ENCODE measurements at regions not wholly inside any gene's neighbourhood (a gene's known extent, or its start where the extent isn't known, plus 50 kb on each side); places are given as distances from the start of the nearest gene placed in this dataset.
A peak's percentile ranks its signal among the peaks of the same experiment; 100 is the strongest.

DNA sequence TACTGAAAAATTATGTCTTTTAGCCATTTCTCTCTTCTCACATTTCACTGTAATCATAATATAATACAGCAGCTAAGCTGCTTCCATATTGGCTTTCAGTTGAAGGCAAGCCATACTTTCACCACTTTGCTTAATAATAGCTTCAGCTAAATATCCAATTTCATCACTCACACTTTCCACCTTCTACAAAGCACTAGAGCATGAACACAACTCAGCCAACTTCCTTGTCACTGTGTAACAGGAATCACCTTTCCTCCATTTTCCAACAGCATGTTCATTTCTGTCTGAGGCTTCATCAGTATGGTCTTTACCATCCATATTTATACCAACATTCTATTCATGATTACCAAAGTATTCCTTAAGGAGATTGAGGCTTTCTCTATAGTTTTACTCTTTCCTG is 219.8 kb upstream of the CTSO start:
- no peaks in the 10 kb centered on the region for H3K36me3 ChIP-seq
- DNase-seq, result no peak
- no peaks in the 10 kb centered on the region for H3K27me3 ChIP-seq
- no peak overlapping the region for H3K4me3 ChIP-seq
- no peaks in the 10 kb centered on the region for H3K9me3 ChIP-seq
- intact Hi-C loops (cut with DNase I), result no loop called here
- no peak for ATAC-seq
- no peaks in the 10 kb centered on the region for H3K4me1 ChIP-seq
- TF ChIP-seq, protein P1, sequence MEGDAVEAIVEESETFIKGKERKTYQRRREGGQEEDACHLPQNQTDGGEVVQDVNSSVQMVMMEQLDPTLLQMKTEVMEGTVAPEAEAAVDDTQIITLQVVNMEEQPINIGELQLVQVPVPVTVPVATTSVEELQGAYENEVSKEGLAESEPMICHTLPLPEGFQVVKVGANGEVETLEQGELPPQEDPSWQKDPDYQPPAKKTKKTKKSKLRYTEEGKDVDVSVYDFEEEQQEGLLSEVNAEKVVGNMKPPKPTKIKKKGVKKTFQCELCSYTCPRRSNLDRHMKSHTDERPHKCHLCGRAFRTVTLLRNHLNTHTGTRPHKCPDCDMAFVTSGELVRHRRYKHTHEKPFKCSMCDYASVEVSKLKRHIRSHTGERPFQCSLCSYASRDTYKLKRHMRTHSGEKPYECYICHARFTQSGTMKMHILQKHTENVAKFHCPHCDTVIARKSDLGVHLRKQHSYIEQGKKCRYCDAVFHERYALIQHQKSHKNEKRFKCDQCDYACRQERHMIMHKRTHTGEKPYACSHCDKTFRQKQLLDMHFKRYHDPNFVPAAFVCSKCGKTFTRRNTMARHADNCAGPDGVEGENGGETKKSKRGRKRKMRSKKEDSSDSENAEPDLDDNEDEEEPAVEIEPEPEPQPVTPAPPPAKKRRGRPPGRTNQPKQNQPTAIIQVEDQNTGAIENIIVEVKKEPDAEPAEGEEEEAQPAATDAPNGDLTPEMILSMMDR (IDR thresholded peaks at IDR 0.05), result no peak
- no peak overlapping the region for H3K27ac ChIP-seq

GRCh38 chr4:156169861-156170260 is 216.2 kb upstream of the CTSO start:
- TF ChIP-seq, protein P1 (IDR thresholded peaks at IDR 0.05), result no peak
- no peak overlapping the region for H3K27ac ChIP-seq
- H3K9me3 ChIP-seq, result no peaks in the 10 kb centered on the region
- ATAC-seq, result no peak
- H3K4me3 ChIP-seq, result no peak overlapping the region
- DNase-seq, result no peak
- no peaks in the 10 kb centered on the region for H3K4me1 ChIP-seq
- intact Hi-C loops (cut with DNase I), result no loop called here
- no peaks in the 10 kb centered on the region for H3K27me3 ChIP-seq
- H3K36me3 ChIP-seq, result no peaks in the 10 kb centered on the region

DNA sequence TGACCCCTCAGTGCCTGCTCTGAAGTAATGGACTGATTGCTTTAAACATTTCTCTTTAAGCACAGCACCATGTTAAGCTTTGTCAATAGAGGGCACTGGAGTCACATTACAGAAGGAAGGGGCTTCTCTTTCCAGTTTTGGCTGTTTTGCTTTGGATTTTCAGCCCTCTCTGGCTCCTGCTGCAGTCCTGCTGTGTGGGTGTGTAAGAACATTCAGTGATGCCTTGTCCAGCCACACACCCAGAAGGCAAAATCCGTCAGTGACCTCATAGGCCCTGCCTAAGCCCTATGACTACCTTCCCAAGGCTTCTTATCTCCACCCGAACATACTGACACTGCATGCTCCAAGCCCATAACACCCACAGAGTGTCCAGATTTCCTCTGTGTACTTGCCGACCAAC is 215.3 kb upstream of the CTSO start:
- ATAC-seq (peak; percentile 92), DNase-seq (peak in 3 of 4 donors; percentile 43 to 71 (median 58))
- Histone ChIP-seq H3K27me3 (no peaks in the 10 kb centered on the region), H3K36me3 (no peaks in the 10 kb centered on the region), H3K4me3 (no peak overlapping the region), H3K27ac (no peak overlapping the region), H3K4me1 (no peaks in the 10 kb centered on the region), H3K9me3 (no peaks in the 10 kb centered on the region)
- TF ChIP-seq, protein P1 (IDR thresholded peaks at IDR 0.05), result peak in 1 of 2 donors; percentile 31
- intact Hi-C loops (cut with DNase I), result no loop called here

DNA sequence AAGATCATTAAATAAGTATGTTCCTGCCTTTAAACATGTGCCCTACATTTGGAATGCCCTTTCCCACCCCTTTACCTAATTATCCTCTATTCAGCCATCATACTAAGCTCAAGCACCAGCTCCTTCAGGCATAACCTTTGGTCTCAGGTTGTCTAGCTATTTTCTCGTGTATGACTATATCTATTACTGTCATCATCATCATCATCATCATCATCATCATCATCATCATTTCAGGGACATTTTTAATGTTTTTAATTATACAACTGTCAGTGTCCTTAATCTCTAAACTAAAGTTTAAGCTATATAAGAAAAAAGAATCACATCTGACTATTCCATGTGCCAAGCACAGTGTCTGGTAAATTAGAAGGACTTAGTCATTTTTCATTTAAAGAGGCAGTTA is 214.6 kb upstream of the CTSO start:
- intact Hi-C loops (cut with DNase I), result no loop called here
- no peaks in the 10 kb centered on the region for H3K9me3 ChIP-seq
- ATAC-seq (no peak), DNase-seq (no peak)
- TF ChIP-seq, protein P1 (IDR thresholded peaks at IDR 0.05), result no peak
- no peaks in the 10 kb centered on the region for H3K4me1 ChIP-seq
- H3K4me3 ChIP-seq, result no peak overlapping the region
- H3K27ac ChIP-seq, result no peak overlapping the region
- H3K36me3 ChIP-seq, result no peaks in the 10 kb centered on the region
- H3K27me3 ChIP-seq, result no peaks in the 10 kb centered on the region

DNA sequence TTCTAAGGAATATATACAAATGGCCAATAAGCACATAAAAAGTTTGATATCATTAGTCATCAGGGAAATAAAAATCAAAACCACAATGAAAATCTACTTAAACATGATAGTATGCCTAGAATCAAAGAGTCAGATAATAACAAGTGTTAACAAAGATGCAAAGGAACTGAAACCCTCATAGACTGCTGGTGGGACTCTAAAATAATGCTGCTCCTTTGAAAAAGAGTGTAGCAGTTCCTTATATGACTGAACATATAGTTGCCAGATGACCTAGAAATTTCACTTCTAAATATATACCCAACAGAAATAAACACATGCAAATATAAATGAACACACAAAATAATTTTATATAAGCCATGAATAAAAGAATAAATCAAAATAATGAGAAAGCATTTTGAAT is 205.1 kb upstream of the CTSO start:
- Histone ChIP-seq H3K4me3 (no peak overlapping the region), H3K27me3 (no peaks in the 10 kb centered on the region), H3K36me3 (no peaks in the 10 kb centered on the region), H3K9me3 (no peaks in the 10 kb centered on the region), H3K4me1 (no peaks in the 10 kb centered on the region), H3K27ac (no peak overlapping the region)
- ATAC-seq, result no peak
- TF ChIP-seq, protein P1 (IDR thresholded peaks at IDR 0.05), result no peak
- intact Hi-C loops (cut with DNase I), result no loop called here
- DNase-seq, result no peak

All from left lung (tissue), 4 donors.